ENCODE measurements at regions not wholly inside any gene's neighbourhood (a gene's known extent, or its start where the extent isn't known, plus 50 kb on each side); places are given as distances from the start of the nearest gene placed in this dataset.

DNA sequence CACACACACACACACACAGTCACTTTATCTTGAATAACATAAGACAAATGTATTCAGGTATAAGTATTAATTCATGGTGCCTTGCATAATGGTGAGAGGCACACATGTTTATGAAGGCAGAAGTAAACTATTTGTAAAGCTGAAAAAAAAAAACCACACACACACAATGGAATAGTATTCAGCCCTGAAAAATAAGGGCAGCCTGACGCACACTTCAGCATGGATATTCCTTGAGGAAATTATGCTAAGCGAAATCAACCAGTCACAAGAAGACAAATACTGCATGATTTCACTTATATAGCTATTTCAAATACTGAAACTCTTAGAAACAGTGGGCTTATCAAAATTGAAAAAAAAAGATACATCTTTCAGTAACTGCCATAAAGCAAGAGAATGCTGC is 200.2 kb upstream of the RBFOX1 start:
- POLR2A ChIA-PET: interaction anchor here (0.7 kb wide), 1 partner anchor 89 kb away, joined by 3 read pairs; no protein-coding TSS in a partner anchor
- DNase-seq (ENCODE audit: low spot score): no peak
- no TSS peak for BruUV-seq (replicated peaks)
- Histone ChIP-seq H3K27ac (ENCODE audit: low read depth, low read length, poor library complexity, severe bottlenecking) (no peak overlapping the region), H3K4me3 (ENCODE audit: low read depth, low read length, poor library complexity, severe bottlenecking) (no peak overlapping the region), H3K4me1 (ENCODE audit: insufficient read depth, low read length, poor library complexity, severe bottlenecking) (no peaks in the 10 kb centered on the region), H3K9me3 (ENCODE audit: low read length) (no peaks in the 10 kb centered on the region), H3K79me2 (ENCODE audit: insufficient read depth, low read depth, low read length) (no peaks in the 10 kb centered on the region), H3K4me2 (ENCODE audit: low read length) (no peak overlapping the region), H3K36me3 (ENCODE audit: insufficient read depth, low read length) (no peaks in the 10 kb centered on the region), H2AFZ (ENCODE audit: low read length) (no peak overlapping the region), H4K20me1 (ENCODE audit: insufficient read depth, low read length) (no peaks in the 10 kb centered on the region), H3K9me2 (ENCODE audit: insufficient read depth, low read length) (no peaks in the 10 kb centered on the region)
- CTCF ChIA-PET (ENCODE audit: unreplicated experiment): no interaction called here
- intact Hi-C loops (cut with micrococcal nuclease; ENCODE audit: unreplicated experiment): no loop called here
- no peak for TF ChIP-seq EZH2phosphoT487 (IDR thresholded peaks at IDR 0.05; ENCODE audit: borderline replicate concordance, low read depth, low read length)
- TF ChIP-seq, protein P1, sequence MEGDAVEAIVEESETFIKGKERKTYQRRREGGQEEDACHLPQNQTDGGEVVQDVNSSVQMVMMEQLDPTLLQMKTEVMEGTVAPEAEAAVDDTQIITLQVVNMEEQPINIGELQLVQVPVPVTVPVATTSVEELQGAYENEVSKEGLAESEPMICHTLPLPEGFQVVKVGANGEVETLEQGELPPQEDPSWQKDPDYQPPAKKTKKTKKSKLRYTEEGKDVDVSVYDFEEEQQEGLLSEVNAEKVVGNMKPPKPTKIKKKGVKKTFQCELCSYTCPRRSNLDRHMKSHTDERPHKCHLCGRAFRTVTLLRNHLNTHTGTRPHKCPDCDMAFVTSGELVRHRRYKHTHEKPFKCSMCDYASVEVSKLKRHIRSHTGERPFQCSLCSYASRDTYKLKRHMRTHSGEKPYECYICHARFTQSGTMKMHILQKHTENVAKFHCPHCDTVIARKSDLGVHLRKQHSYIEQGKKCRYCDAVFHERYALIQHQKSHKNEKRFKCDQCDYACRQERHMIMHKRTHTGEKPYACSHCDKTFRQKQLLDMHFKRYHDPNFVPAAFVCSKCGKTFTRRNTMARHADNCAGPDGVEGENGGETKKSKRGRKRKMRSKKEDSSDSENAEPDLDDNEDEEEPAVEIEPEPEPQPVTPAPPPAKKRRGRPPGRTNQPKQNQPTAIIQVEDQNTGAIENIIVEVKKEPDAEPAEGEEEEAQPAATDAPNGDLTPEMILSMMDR (conservative IDR thresholded peaks at IDR 0.05; ENCODE audit: low read length): no peak

DNA sequence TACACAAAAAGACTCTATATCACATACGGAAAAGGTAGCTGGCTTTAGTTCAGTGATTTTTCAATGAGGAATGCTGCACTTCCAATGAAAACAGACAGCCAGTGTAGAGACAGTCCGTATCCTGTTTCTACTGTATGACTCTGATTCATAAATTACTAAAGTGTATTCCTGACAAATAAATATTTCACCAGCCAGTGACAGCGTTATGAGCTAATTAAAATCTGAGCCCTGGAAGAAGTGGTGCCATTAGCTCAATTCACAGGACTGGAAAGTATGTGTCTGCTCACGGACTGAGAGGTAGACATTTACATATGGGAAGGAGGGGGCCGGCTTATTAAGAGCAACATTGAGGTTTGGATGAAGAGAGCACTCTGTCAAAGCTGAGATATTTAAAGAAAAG is 207.9 kb upstream of the RBFOX1 start:
- no TSS peak for BruUV-seq (replicated peaks)
- Histone ChIP-seq H2AFZ (ENCODE audit: low read length) (no peak overlapping the region), H3K4me1 (ENCODE audit: insufficient read depth, low read length, poor library complexity, severe bottlenecking) (no peaks in the 10 kb centered on the region), H3K4me3 (ENCODE audit: low read depth, low read length, poor library complexity, severe bottlenecking) (no peak overlapping the region), H3K36me3 (ENCODE audit: insufficient read depth, low read length) (no peaks in the 10 kb centered on the region), H3K4me2 (ENCODE audit: low read length) (no peak overlapping the region), H3K9me2 (ENCODE audit: insufficient read depth, low read length) (no peaks in the 10 kb centered on the region), H4K20me1 (ENCODE audit: insufficient read depth, low read length) (no peaks in the 10 kb centered on the region), H3K79me2 (ENCODE audit: insufficient read depth, low read depth, low read length) (no peaks in the 10 kb centered on the region), H3K9me3 (ENCODE audit: low read length) (no peaks in the 10 kb centered on the region), H3K27ac (ENCODE audit: low read depth, low read length, poor library complexity, severe bottlenecking) (no peak overlapping the region)
- no peak for DNase-seq (ENCODE audit: low spot score)
- ChIA-PET POLR2A (interaction anchor here (0.7 kb wide), 1 partner anchor 40 kb away, joined by 3 read pairs; no protein-coding TSS in a partner anchor), CTCF (ENCODE audit: unreplicated experiment) (no interaction called here)
- intact Hi-C loops (cut with micrococcal nuclease; ENCODE audit: unreplicated experiment): no loop called here
- TF ChIP-seq EZH2phosphoT487 (IDR thresholded peaks at IDR 0.05; ENCODE audit: borderline replicate concordance, low read depth, low read length): no peak
- TF ChIP-seq, protein P1 (conservative IDR thresholded peaks at IDR 0.05; ENCODE audit: low read length): no peak

DNA sequence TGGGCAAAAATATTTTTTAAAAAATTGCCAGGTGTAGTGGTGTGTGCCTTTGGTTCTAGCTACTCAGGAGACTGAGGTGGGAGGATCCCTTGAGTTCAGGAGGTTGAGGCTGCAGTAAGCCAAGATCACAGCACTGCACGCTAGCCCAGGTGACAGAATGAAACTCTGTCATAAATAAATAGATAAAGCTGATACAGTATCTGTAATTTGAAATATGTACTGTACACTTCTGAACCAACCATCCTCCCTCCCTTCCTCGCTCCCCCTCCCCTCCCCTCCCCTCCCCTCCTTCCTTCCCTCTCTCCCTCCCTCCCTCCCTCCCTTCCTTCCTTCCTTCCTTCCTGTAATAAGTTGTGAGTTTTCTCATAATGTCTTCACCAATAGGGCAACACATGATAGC is 208.4 kb upstream of the RBFOX1 start:
- Histone ChIP-seq H3K4me1 (ENCODE audit: insufficient read depth, low read length, poor library complexity, severe bottlenecking) (no peaks in the 10 kb centered on the region), H4K20me1 (ENCODE audit: insufficient read depth, low read length) (no peaks in the 10 kb centered on the region), H3K36me3 (ENCODE audit: insufficient read depth, low read length) (no peaks in the 10 kb centered on the region), H3K4me3 (ENCODE audit: low read depth, low read length, poor library complexity, severe bottlenecking) (no peak overlapping the region), H2AFZ (ENCODE audit: low read length) (no peak overlapping the region), H3K79me2 (ENCODE audit: insufficient read depth, low read depth, low read length) (no peaks in the 10 kb centered on the region), H3K9me2 (ENCODE audit: insufficient read depth, low read length) (no peaks in the 10 kb centered on the region), H3K9me3 (ENCODE audit: low read length) (no peaks in the 10 kb centered on the region), H3K27ac (ENCODE audit: low read depth, low read length, poor library complexity, severe bottlenecking) (no peak overlapping the region), H3K4me2 (ENCODE audit: low read length) (no peak overlapping the region)
- no TSS peak for BruUV-seq (replicated peaks)
- intact Hi-C loops (cut with micrococcal nuclease; ENCODE audit: unreplicated experiment): no loop called here
- ChIA-PET CTCF (ENCODE audit: unreplicated experiment) (no interaction called here), POLR2A (interaction anchor here (0.7 kb wide), 1 partner anchor 40 kb away, joined by 3 read pairs; no protein-coding TSS in a partner anchor)
- no peak for DNase-seq (ENCODE audit: low spot score)
- no peak for TF ChIP-seq EZH2phosphoT487 (IDR thresholded peaks at IDR 0.05; ENCODE audit: borderline replicate concordance, low read depth, low read length)
- TF ChIP-seq, protein P1 (conservative IDR thresholded peaks at IDR 0.05; ENCODE audit: low read length): no peak
